Endodermal cell (in vitro differentiated cells): ENCODE measurements at regions not wholly inside any gene's neighbourhood (a gene's known extent, or its start where the extent isn't known, plus 50 kb on each side); places are given as distances from the start of the nearest gene placed in this dataset.

ENCODE experiments used
- DNase-seq: peaks from one replicate; pipeline ENCODE4 v3.0.0-alpha.2; 2017
- H3K27ac ChIP-seq: 2 replicates; pipeline ENCODE4 v1.5.1; 2013; ENCODE audit warnings: mild to moderate bottlenecking, low read depth, low read length, moderate library complexity
- H3K27me3 ChIP-seq: 2 replicates; pipeline ENCODE4 v1.6.1; 2013; ENCODE audit warnings: mild to moderate bottlenecking, low read length, moderate library complexity; ENCODE audit not compliant: insufficient read depth, control insufficient read depth, poor library complexity, severe bottlenecking
- H3K36me3 ChIP-seq: 2 replicates; pipeline ENCODE4 v1.7.0; 2013; ENCODE audit warnings: mild to moderate bottlenecking, low read length, moderate library complexity; ENCODE audit not compliant: control insufficient read depth, insufficient read depth
- H3K4me1 ChIP-seq: one replicate; pipeline ENCODE4 v1.7.0; 2013; ENCODE audit warnings: low read length; ENCODE audit not compliant: control insufficient read depth, insufficient read depth
- H3K4me3 ChIP-seq: 2 replicates; pipeline ENCODE4 v1.5.1; 2013; ENCODE audit warnings: mild to moderate bottlenecking, low read length, moderate library complexity
- H3K9ac ChIP-seq: 2 replicates; pipeline ENCODE4 v1.6.1; 2013; ENCODE audit warnings: mild to moderate bottlenecking, low read length, moderate library complexity; ENCODE audit not compliant: poor library complexity, severe bottlenecking; ENCODE audit errors: extremely low read depth
- H3K9me3 ChIP-seq: 2 replicates; pipeline ENCODE4 v1.6.1; 2013; ENCODE audit warnings: mild to moderate bottlenecking, low read length, moderate library complexity; ENCODE audit not compliant: control insufficient read depth
- H3K27ac Mint-ChIP-seq: 2 replicates; pipeline ENCODE4 v1.8.0; 2020; ENCODE audit warnings: mixed read lengths
- H3K27me3 Mint-ChIP-seq: 2 replicates; pipeline ENCODE4 v1.8.0; 2021; ENCODE audit warnings: mild to moderate bottlenecking, mixed read lengths; ENCODE audit not compliant: insufficient read depth
- H3K36me3 Mint-ChIP-seq: 2 replicates; pipeline ENCODE4 v1.8.0; 2020; ENCODE audit warnings: low read depth, mixed read lengths
- H3K4me1 Mint-ChIP-seq: 2 replicates; pipeline ENCODE4 v1.8.0; 2020; ENCODE audit warnings: mixed read lengths
- H3K4me3 Mint-ChIP-seq: 2 replicates; pipeline ENCODE4 v1.8.0; 2020; ENCODE audit warnings: mild to moderate bottlenecking, moderate library complexity, mixed read lengths
- H3K9me3 Mint-ChIP-seq: 2 replicates; pipeline ENCODE4 v1.8.0; 2020; ENCODE audit warnings: mild to moderate bottlenecking, mixed read lengths
- WGBS, 2 experiments: methylation state at CpG; one replicate each; pipeline versions ENCODE4 v1.1.5 to v1.1.7; 2013; ENCODE audit warnings: missing lambda C conversion rate in 2 of 2, mixed read lengths in 1 of 2; ENCODE audit not compliant: insufficient coverage in 1 of 2, insufficient read length in 1 of 2; 5-methylcytosine and 5-hydroxymethylcytosine counted together
- TF ChIP-seq, protein P1 (sequence below): fragments of 200-600 bp; sonication (generic); conservative IDR thresholded peaks from 2 replicates; pipeline ENCODE4 v1.5.0; 2021; ENCODE audit warnings: antibody characterized with exemption, mild to moderate bottlenecking

DNA sequence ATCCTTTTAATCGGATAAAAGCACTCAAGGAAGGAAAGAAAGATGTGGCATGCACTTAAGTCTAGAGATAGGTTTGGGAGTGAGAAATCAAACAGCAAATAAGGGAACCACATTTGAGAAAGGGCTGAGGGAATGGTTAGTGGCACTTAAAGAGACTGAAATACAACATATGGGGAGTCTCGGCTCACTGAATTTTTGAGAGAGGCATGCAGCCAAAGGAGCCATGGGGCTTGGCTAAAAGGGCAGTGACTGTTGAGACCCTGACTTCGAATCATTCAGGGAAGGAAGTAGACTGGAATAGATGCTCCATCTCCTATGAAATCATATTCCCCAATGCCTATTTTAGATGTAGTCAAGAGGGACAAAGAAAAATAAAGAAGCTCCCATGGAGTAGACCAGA lies 58.3 kb upstream of the HAO2 start:
- DNase-seq: no peak
- H3K9ac ChIP-seq: no peak overlapping the region
- Mint-ChIP-seq H3K9me3 (no peaks in the 10 kb centered on the region), H3K36me3 (no peaks in the 10 kb centered on the region), H3K27ac (no peak overlapping the region), H3K4me1 (peaks cover 2% of the 10 kb centered on the region), H3K27me3 (no peaks in the 10 kb centered on the region), H3K4me3 (no peak overlapping the region)
- TF ChIP-seq, protein P1, sequence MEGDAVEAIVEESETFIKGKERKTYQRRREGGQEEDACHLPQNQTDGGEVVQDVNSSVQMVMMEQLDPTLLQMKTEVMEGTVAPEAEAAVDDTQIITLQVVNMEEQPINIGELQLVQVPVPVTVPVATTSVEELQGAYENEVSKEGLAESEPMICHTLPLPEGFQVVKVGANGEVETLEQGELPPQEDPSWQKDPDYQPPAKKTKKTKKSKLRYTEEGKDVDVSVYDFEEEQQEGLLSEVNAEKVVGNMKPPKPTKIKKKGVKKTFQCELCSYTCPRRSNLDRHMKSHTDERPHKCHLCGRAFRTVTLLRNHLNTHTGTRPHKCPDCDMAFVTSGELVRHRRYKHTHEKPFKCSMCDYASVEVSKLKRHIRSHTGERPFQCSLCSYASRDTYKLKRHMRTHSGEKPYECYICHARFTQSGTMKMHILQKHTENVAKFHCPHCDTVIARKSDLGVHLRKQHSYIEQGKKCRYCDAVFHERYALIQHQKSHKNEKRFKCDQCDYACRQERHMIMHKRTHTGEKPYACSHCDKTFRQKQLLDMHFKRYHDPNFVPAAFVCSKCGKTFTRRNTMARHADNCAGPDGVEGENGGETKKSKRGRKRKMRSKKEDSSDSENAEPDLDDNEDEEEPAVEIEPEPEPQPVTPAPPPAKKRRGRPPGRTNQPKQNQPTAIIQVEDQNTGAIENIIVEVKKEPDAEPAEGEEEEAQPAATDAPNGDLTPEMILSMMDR: no peak
- H3K27ac ChIP-seq: no peak overlapping the region
- WGBS, 2 experiments: 61 to 67% methylated on average over 3 of the region's 3 CpGs
- no peaks in the 10 kb centered on the region for H3K4me1 ChIP-seq
- no peaks in the 10 kb centered on the region for H3K36me3 ChIP-seq
- H3K27me3 ChIP-seq: no peaks in the 10 kb centered on the region
- H3K9me3 ChIP-seq: no peaks in the 10 kb centered on the region
- no peak overlapping the region for H3K4me3 ChIP-seq

DNA sequence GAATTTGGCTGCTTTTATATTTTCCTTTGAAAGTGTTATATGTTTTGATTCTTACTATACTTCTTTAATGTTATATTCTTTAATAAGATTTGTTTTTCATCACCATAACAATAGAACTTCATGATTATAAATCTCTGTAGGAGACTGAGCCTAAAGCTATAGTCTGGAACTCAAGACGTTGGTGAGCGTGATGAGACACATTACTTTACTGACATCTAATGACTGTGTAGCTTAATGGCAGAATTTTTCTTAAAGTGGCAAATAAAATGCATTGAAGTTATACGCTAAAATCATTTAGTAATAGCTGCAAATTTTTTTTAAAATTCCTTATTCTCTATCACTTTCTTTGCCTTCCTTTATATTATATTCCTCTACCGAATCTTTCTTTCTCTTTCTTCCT lies 56.1 kb upstream of the HAO2 start:
- Mint-ChIP-seq H3K4me1 (peaks cover 2% of the 10 kb centered on the region), H3K9me3 (no peaks in the 10 kb centered on the region), H3K4me3 (no peak overlapping the region), H3K27me3 (no peaks in the 10 kb centered on the region), H3K27ac (no peak overlapping the region), H3K36me3 (no peaks in the 10 kb centered on the region)
- no peaks in the 10 kb centered on the region for H3K27me3 ChIP-seq
- H3K9ac ChIP-seq: no peak overlapping the region
- H3K4me3 ChIP-seq: no peak overlapping the region
- WGBS, 2 experiments: 86 to 93% methylated on average over 2 to 4 of the region's 4 CpGs
- TF ChIP-seq, protein P1: no peak
- no peak overlapping the region for H3K27ac ChIP-seq
- H3K4me1 ChIP-seq: no peaks in the 10 kb centered on the region
- no peak for DNase-seq
- H3K9me3 ChIP-seq: no peaks in the 10 kb centered on the region
- no peaks in the 10 kb centered on the region for H3K36me3 ChIP-seq

DNA sequence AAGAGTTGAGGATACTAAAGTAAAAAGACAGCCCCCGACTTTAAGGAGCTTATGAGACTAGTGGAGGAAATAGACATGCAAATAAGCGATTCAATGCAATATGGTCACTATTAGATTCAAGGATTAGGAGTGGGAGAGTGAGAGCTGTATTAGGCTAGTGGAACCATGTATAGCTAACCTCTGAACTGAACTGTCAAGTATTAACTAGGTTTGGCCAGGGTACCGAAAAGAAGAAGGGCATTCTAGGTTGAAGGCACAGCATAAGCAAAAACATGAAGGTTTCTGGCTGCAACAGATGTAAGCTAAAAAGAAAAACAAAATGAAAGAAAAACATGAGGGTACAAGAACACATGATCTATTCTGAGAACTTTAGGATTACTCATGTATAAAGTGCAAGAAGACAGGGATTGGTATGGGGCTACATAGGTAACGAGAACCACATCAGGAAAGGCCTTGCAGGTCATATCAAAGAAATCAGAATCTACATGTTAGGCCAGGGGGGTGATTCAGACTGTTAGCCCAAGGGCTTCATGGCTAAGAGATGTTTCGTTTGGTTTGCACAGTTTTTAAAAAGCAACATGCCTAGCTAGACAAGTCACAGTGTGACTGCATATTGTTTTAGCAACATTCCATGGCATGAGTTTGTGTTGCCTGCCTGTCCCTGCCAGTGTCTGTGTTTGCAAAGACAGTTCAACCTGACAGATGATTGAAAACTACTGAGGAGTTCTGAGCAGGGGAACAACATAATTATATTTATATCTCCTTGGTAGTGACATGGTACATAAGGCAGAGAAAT lies 54.4 kb upstream of the HAO2 start:
- no peaks in the 10 kb centered on the region for H3K27me3 ChIP-seq
- TF ChIP-seq, protein P1: no peak
- WGBS, 2 experiments: 91 to 94% methylated on average over 4 to 5 of the region's 5 CpGs
- no peaks in the 10 kb centered on the region for H3K36me3 ChIP-seq
- H3K9me3 ChIP-seq: no peaks in the 10 kb centered on the region
- no peaks in the 10 kb centered on the region for H3K4me1 ChIP-seq
- H3K4me3 ChIP-seq: no peak overlapping the region
- H3K27ac Mint-ChIP-seq: no peak overlapping the region
- peaks cover 2% of the 10 kb centered on the region for H3K4me1 Mint-ChIP-seq
- no peak for DNase-seq
- H3K36me3 Mint-ChIP-seq: no peaks in the 10 kb centered on the region
- H3K4me3 Mint-ChIP-seq: no peak overlapping the region
- H3K27me3 Mint-ChIP-seq: no peaks in the 10 kb centered on the region
- H3K27ac ChIP-seq: no peak overlapping the region
- no peak overlapping the region for H3K9ac ChIP-seq
- no peaks in the 10 kb centered on the region for H3K9me3 Mint-ChIP-seq
